Endothelial cell of umbilical vein (primary cell): ENCODE measurements at regions not wholly inside any gene's neighbourhood (a gene's known extent, or its start where the extent isn't known, plus 50 kb on each side); places are given as distances from the start of the nearest gene placed in this dataset.

Experiments used
- BruUV-seq: library from RNA; stranded (reverse); fragments of 400-500 nt; replicated peaks from 2 replicates; lab custom pipeline; 2021; lab: Mats Ljungman, UMichigan
- CTCF ChIA-PET: fragments of 300-600, 350-600 bp; sonication (Branson Sonifier 250); formaldehyde crosslinking; loops from one replicate; lab custom pipeline; 2021; ENCODE audit warnings: antibody characterized with exemption, inconsistent platforms; lab: Charles Lee
- POLR2A ChIA-PET: fragments of 300-600, 350-600 bp; sonication (Branson Sonifier 250); formaldehyde crosslinking; loops from one replicate; lab custom pipeline; 2021; ENCODE audit warnings: antibody characterized with exemption, inconsistent platforms; lab: Charles Lee
- DNase-seq: peaks from one replicate; pipeline ENCODE4 v3.0.0-alpha.2; 2011; ENCODE audit warnings: low read depth, low spot score
- FAIRE-seq: peaks from 2 replicates; lab custom pipeline; 2011; peaks lifted over from hg19 to GRCh38; lab: Jason Lieb, UNC
- H2AFZ ChIP-seq: 2 replicates; pipeline ENCODE4 v1.6.0; 2012; ENCODE audit warnings: low read depth, low read length, control low read depth, inconsistent platforms
- H3K27ac ChIP-seq: 2 replicates; pipeline ENCODE4 v1.5.1; 2011; ENCODE audit warnings: low read depth, mild to moderate bottlenecking, control low read depth, low read length, moderate library complexity; ENCODE audit not compliant: insufficient read depth
- H3K27me3 ChIP-seq, 2 experiments: 2 replicates each; pipeline versions ENCODE4 v1.6.0 to v1.6.1; 2011; ENCODE audit warnings: low read length in 2 of 2, mixed read lengths in 1 of 2; ENCODE audit not compliant: control insufficient read depth in 2 of 2, insufficient read depth in 2 of 2
- H3K36me3 ChIP-seq, 2 experiments: 2 replicates in 1 of 2; 3 replicates in 1 of 2; pipeline ENCODE4 v1.5.1; 2011; ENCODE audit warnings: low read length in 2 of 2, mild to moderate bottlenecking in 1 of 2, moderate library complexity in 1 of 2; ENCODE audit not compliant: control insufficient read depth in 2 of 2, insufficient read depth in 2 of 2; ENCODE audit errors: extremely low read depth in 1 of 2
- H3K4me1 ChIP-seq: 3 replicates; pipeline ENCODE4 v1.5.1; 2011; ENCODE audit warnings: mild to moderate bottlenecking, low read length; ENCODE audit not compliant: control insufficient read depth, insufficient read depth; ENCODE audit errors: extremely low read depth
- H3K4me2 ChIP-seq: 2 replicates; pipeline ENCODE4 v1.6.1; 2011; ENCODE audit warnings: low read length, control low read depth, mixed read lengths; ENCODE audit not compliant: insufficient read depth
- H3K4me3 ChIP-seq, 3 experiments: fragments of 200-600 bp in 1 of 3; sonication (generic), shearing (Covaris generic) in 1 of 3; replicated peaks in 1 of 3; 2 replicates each; pipeline ENCODE4 v1.5.1; 2011 to 2016; ENCODE audit warnings: control low read depth in 3 of 3, low read length in 3 of 3, mild to moderate bottlenecking in 2 of 3, inconsistent platforms in 1 of 3, low read depth in 1 of 3, moderate library complexity in 1 of 3; ENCODE audit not compliant: insufficient read depth in 1 of 3
- H3K79me2 ChIP-seq: 2 replicates; pipeline ENCODE4 v1.6.0; 2012; ENCODE audit warnings: low read length, inconsistent platforms; ENCODE audit not compliant: control insufficient read depth, insufficient read depth
- H3K9ac ChIP-seq: replicated peaks from 2 replicates; pipeline ENCODE3; 2011; ENCODE audit warnings: low read length, control low read depth; ENCODE audit not compliant: insufficient read depth; ENCODE audit errors: extremely low read depth
- H3K9me1 ChIP-seq: replicated peaks from 3 replicates; pipeline ENCODE4 v1.6.0; 2011; ENCODE audit warnings: mild to moderate bottlenecking, low read length; ENCODE audit not compliant: control insufficient read depth, insufficient read depth; ENCODE audit errors: extremely low read depth
- H3K9me3 ChIP-seq: replicated peaks from 2 replicates; pipeline ENCODE4 v1.5.1; 2012; ENCODE audit warnings: low read length, inconsistent platforms; ENCODE audit not compliant: control insufficient read depth, insufficient read depth
- H4K20me1 ChIP-seq: replicated peaks from 2 replicates; pipeline ENCODE3; 2011; ENCODE audit warnings: mild to moderate bottlenecking, low read length; ENCODE audit not compliant: control insufficient read depth, insufficient read depth; ENCODE audit errors: extremely low read depth
- CTCF ChIP-seq, 2 donors: IDR thresholded peaks; 1 replicate in 1 of 2; 2 replicates in 1 of 2; pipeline ENCODE4 v1.5.1; 2011; ENCODE audit warnings: low read length in 2 of 2, mild to moderate bottlenecking in 2 of 2, moderate library complexity in 2 of 2, control low read depth in 1 of 2, inconsistent platforms in 1 of 2, low read depth in 1 of 2; ENCODE audit not compliant: insufficient read depth in 1 of 2; ENCODE audit errors: extremely low read depth in 1 of 2
- EZH2 ChIP-seq: IDR thresholded peaks from 2 replicates; pipeline ENCODE4 v1.6.1; 2012; ENCODE audit warnings: borderline replicate concordance, low read depth, mild to moderate bottlenecking, moderate library complexity, low read length, inconsistent platforms; ENCODE audit not compliant: severe bottlenecking
- FOS ChIP-seq: IDR thresholded peaks from 2 replicates; pipeline ENCODE4 v1.6.1; 2011; ENCODE audit warnings: mild to moderate bottlenecking, low read length, moderate library complexity, borderline replicate concordance; ENCODE audit not compliant: insufficient read depth
- GATA2 ChIP-seq: IDR thresholded peaks from 2 replicates; pipeline ENCODE4 v1.7.0; 2011; ENCODE audit warnings: low read depth, mild to moderate bottlenecking, moderate library complexity, mixed read lengths, low read length; ENCODE audit not compliant: insufficient read length, insufficient read depth
- JUN ChIP-seq: IDR thresholded peaks from 2 replicates; pipeline ENCODE4 v1.6.1; 2011; ENCODE audit warnings: borderline replicate concordance, low read depth; ENCODE audit not compliant: insufficient read length, insufficient read depth
- MAX ChIP-seq: IDR thresholded peaks from 2 replicates; pipeline ENCODE4 v1.6.1; 2011; ENCODE audit not compliant: insufficient read depth, insufficient read length
- MYC ChIP-seq: IDR thresholded peaks from one replicate; pipeline ENCODE4 v1.6.1; 2011; ENCODE audit warnings: mild to moderate bottlenecking, low read depth, low read length
- POLR2A ChIP-seq: IDR thresholded peaks from 2 replicates; pipeline ENCODE4 v1.6.1; 2012; ENCODE audit warnings: low read depth, mild to moderate bottlenecking, control low read depth, low read length
- POLR2AphosphoS5 ChIP-seq: IDR thresholded peaks from 2 replicates; pipeline ENCODE4 v1.6.1; 2012; ENCODE audit warnings: low read depth, mild to moderate bottlenecking, control low read depth, low read length, moderate library complexity; ENCODE audit not compliant: insufficient read depth
- dilution Hi-C: fragments of 300-500 bp; cut with MboI; formaldehyde crosslinking; loops from one replicate; pipeline ENCODE4 v1.15.0; 2019; ENCODE audit warnings: low sequenced_read_pairs; ENCODE audit not compliant: extremely low pct_ligation_motif_present
- intact Hi-C: fragments of 100-400 bp; cut with micrococcal nuclease; formaldehyde crosslinking; loops from one replicate; pipeline ENCODE4 v1.10.0; 2022

GRCh38 chr21:26238646-26239045 lies 68.1 kb upstream of the APP start:
- no peak overlapping the region for H3K4me3 ChIP-seq
- peaks cover 7 to 16% of the 10 kb centered on the region in 2 experiments for H3K27me3 ChIP-seq
- TF ChIP-seq POLR2A, result no peak
- TF ChIP-seq EZH2, result no peak
- TF ChIP-seq POLR2AphosphoS5, result no peak
- TF ChIP-seq FOS, result no peak
- TF ChIP-seq GATA2, result no peak
- TF ChIP-seq MYC, result no peak
- TF ChIP-seq MAX, result no peak
- TF ChIP-seq JUN, result no peak
- TF ChIP-seq CTCF (IDR thresholded peaks at IDR 0.05; ENCODE audit: extremely low read depth in 1 of 2, insufficient read depth in 1 of 2, low read depth in 1 of 2, low read length in 2 of 2), result no peak
- BruUV-seq, result no TSS peak
- no peak overlapping the region for H3K9ac ChIP-seq
- ChIA-PET CTCF (interaction anchor here (1.4 kb wide), 1 partner anchor 15 kb away, joined by 3 read pairs; no protein-coding TSS in a partner anchor), POLR2A (no interaction called here)
- H4K20me1 ChIP-seq, result no peaks in the 10 kb centered on the region
- DNase-seq (no peak), FAIRE-seq (no peak)
- H3K9me3 ChIP-seq, result no peaks in the 10 kb centered on the region
- dilution Hi-C loops (no loop called here), intact Hi-C loops (no loop called here)
- H3K4me1 ChIP-seq, result no peaks in the 10 kb centered on the region
- H3K36me3 ChIP-seq, result no peaks in the 10 kb centered on the region
- H3K79me2 ChIP-seq, result no peaks in the 10 kb centered on the region
- H3K27ac ChIP-seq, result no peak overlapping the region
- H3K9me1 ChIP-seq, result no peaks in the 10 kb centered on the region
- no peak overlapping the region for H2AFZ ChIP-seq
- H3K4me2 ChIP-seq, result no peak overlapping the region
